ENCODE measurements at regions not wholly inside any gene's neighbourhood (a gene's known extent, or its start where the extent isn't known, plus 50 kb on each side); places are given as distances from the start of the nearest gene placed in this dataset.

DNA sequence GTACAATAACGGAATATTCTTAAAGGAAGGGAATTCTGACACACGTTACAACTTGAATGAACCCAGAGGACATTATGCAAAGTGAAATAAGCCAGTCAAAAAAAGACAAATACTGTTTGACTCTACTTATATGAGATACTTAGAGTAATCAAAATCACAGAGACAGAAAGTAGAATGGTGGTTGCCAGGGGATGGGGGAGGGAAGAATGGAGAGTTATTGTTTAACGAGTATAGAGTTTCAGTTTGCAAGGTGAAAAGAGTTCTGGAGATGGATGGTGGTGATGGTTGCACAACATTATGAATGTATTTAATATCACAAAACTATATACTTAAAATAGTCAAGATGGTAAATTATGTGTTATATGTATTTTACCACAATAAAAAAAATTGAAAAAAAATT lies 112.9 kb upstream of the ARHGEF3 start:
- no peak for DNase-seq (ENCODE audit: low spot score in 2 of 2)
- peak overlapping the region; percentile 80 for H3K4me3 Mint-ChIP-seq
- H3K36me3 Mint-ChIP-seq, result no peaks in the 10 kb centered on the region
- H3K9me3 Mint-ChIP-seq, result no peaks in the 10 kb centered on the region
- peaks cover 79% of the 10 kb centered on the region for H3K4me1 Mint-ChIP-seq
- no peak for ATAC-seq
- no peak overlapping the region for H3K27ac Mint-ChIP-seq

- no peaks in the 10 kb centered on the region for H3K36me3 Mint-ChIP-seq
- DNase-seq (ENCODE audit: low spot score in 2 of 2), result no peak
- H3K9me3 Mint-ChIP-seq, result no peaks in the 10 kb centered on the region
- ATAC-seq, result no peak
- H3K4me3 Mint-ChIP-seq, result no peak overlapping the region
- H3K27ac Mint-ChIP-seq, result no peak overlapping the region
- H3K4me1 Mint-ChIP-seq, result peaks cover 69% of the 10 kb centered on the region
Measured at GRCh38 chr3:56911363-56911762, 109.6 kb upstream of the ARHGEF3 start.

GRCh38 chr3:56909349-56909748 lies 107.6 kb upstream of the ARHGEF3 start:
- H3K36me3 Mint-ChIP-seq, result no peaks in the 10 kb centered on the region
- peaks cover 59% of the 10 kb centered on the region for H3K4me1 Mint-ChIP-seq
- H3K27ac Mint-ChIP-seq, result no peak overlapping the region

GRCh38 chr3:56908004-56908403 lies 106.3 kb upstream of the ARHGEF3 start:
- Mint-ChIP-seq H3K4me3 (no peak overlapping the region), H3K27ac (no peak overlapping the region), H3K9me3 (no peaks in the 10 kb centered on the region), H3K36me3 (no peaks in the 10 kb centered on the region), H3K4me1 (peaks cover 51% of the 10 kb centered on the region)
- DNase-seq (ENCODE audit: low spot score in 2 of 2) (no peak), ATAC-seq (no peak)

More at GRCh38 chr3:56909349-56909748, 107.6 kb upstream of the ARHGEF3 start:
- no peak for ATAC-seq
- H3K4me3 Mint-ChIP-seq, result no peak overlapping the region
- H3K9me3 Mint-ChIP-seq, result no peaks in the 10 kb centered on the region
- DNase-seq (ENCODE audit: low spot score in 2 of 2), result no peak

- no peak for DNase-seq (ENCODE audit: low spot score in 2 of 2)
- no peaks in the 10 kb centered on the region for H3K9me3 Mint-ChIP-seq
- H3K4me1 Mint-ChIP-seq, result peaks cover 56% of the 10 kb centered on the region
- H3K4me3 Mint-ChIP-seq, result no peak overlapping the region
- no peak overlapping the region for H3K27ac Mint-ChIP-seq
- ATAC-seq, result peak; percentile 57
- no peaks in the 10 kb centered on the region for H3K36me3 Mint-ChIP-seq
Measured at GRCh38 chr3:56904552-56905215, 102.9 kb upstream of the ARHGEF3 start.

DNA sequence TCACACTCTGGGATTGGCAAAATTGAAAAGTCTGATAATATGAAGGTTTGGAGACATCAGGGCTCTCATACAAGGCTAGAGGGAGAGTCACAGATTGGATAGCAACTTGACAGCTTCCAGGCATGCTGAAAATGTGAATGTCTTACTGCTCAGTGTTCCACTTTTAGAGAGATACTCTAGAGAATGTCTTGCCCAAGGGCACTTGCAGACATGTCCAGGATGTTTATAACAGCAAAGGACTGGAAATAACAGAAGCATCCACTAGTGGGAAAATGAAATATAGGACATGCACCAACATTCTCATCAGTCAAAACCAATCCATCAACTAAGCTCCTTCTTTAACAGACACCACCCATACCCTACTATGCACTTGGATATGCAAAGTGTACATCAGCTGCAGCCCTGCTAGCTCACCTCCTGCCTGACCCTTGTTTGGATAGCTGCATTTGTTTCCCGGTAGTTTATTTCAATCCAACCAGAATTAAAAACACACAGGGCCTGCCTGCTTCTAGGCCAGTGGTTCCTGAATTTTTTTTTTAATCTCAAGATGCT lies 101.6 kb upstream of the ARHGEF3 start:
- H3K36me3 Mint-ChIP-seq, result no peaks in the 10 kb centered on the region
- ATAC-seq (no peak), DNase-seq (ENCODE audit: low spot score in 2 of 2) (no peak)
- H3K9me3 Mint-ChIP-seq, result no peaks in the 10 kb centered on the region
- H3K4me1 Mint-ChIP-seq, result peaks cover 45% of the 10 kb centered on the region
- H3K27ac Mint-ChIP-seq, result no peak overlapping the region
- no peak overlapping the region for H3K4me3 Mint-ChIP-seq

DNA sequence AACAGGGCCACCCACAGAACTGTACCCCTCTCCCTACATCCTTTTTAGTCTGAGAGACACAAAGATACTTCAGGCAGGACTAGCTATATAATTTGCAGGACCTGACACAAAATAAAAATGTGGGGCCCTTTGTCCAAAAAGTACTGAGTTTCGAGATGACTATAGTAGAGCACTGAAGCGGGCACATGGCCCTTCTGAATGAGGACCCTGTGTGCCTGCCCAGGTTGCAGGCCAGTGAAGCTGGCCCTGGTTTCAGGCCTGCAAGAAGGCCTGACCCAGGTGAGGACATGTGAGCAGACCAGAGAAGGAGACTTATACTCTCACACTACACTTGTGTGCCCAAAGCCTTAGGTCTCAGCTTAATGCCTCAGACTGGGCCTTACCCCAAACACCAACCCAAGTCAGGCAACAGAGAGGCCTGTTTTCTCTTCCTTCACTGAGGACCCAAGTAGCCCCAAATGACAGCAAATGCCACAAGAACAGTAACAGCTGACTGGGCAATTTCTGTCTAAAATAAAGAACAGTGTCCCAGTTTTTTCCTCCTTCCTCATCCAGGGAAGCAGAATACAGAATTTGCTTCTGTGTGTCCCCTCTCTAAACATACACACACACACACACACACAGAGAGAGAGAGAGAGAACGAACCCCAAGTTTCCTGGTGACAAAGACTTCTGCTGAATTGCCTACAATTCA lies 100.9 kb upstream of the ARHGEF3 start:
- H3K4me3 Mint-ChIP-seq, result no peak overlapping the region
- no peak for DNase-seq (ENCODE audit: low spot score in 2 of 2)
- H3K4me1 Mint-ChIP-seq, result peaks cover 38% of the 10 kb centered on the region
- H3K36me3 Mint-ChIP-seq, result no peaks in the 10 kb centered on the region
- H3K27ac Mint-ChIP-seq, result no peak overlapping the region
- ATAC-seq, result no peak
- no peaks in the 10 kb centered on the region for H3K9me3 Mint-ChIP-seq

- no peak overlapping the region for H3K4me3 Mint-ChIP-seq
- DNase-seq (ENCODE audit: low spot score in 2 of 2), result no peak
- H3K36me3 Mint-ChIP-seq, result no peaks in the 10 kb centered on the region
- H3K4me1 Mint-ChIP-seq, result peaks cover 35% of the 10 kb centered on the region
- H3K9me3 Mint-ChIP-seq, result no peaks in the 10 kb centered on the region
- ATAC-seq, result no peak
- no peak overlapping the region for H3K27ac Mint-ChIP-seq
Measured at GRCh38 chr3:56900801-56901200, 99.1 kb upstream of the ARHGEF3 start.

- ATAC-seq (no peak), DNase-seq (ENCODE audit: low spot score in 2 of 2) (no peak)
- H3K4me3 Mint-ChIP-seq, result no peak overlapping the region
- H3K4me1 Mint-ChIP-seq, result peaks cover 32% of the 10 kb centered on the region
- no peaks in the 10 kb centered on the region for H3K36me3 Mint-ChIP-seq
- H3K9me3 Mint-ChIP-seq, result no peaks in the 10 kb centered on the region
- H3K27ac Mint-ChIP-seq, result no peak overlapping the region
Measured at GRCh38 chr3:56899851-56900250, 98.1 kb upstream of the ARHGEF3 start.

- ATAC-seq (no peak), DNase-seq (ENCODE audit: low spot score in 2 of 2) (no peak)
- Mint-ChIP-seq H3K4me1 (peaks cover 30% of the 10 kb centered on the region), H3K27ac (no peak overlapping the region), H3K4me3 (no peak overlapping the region), H3K36me3 (no peaks in the 10 kb centered on the region), H3K9me3 (no peaks in the 10 kb centered on the region)
Measured at GRCh38 chr3:56899078-56899477, 97.3 kb upstream of the ARHGEF3 start.

DNA sequence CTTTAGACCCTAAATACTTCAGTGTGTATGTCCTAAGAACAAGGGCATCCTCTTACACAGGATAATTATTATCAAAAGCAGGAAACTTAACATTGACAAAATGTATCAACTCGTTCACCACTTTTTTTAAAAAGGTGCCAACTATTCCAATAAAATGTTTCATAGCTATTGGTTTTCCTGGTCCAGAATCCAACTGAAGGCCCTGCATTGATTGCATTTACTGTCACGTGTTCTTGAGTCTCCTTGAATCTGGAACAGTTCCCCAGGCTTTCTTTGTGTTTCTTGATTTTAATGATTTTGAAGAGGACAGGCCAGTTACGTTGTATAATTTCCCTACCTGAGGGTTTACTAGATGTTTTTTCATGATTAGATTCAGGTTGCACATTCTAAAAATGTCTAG lies 94.6 kb upstream of the ARHGEF3 start:
- H3K4me3 Mint-ChIP-seq, result no peak overlapping the region
- ATAC-seq (no peak), DNase-seq (ENCODE audit: low spot score in 2 of 2) (no peak)
- H3K9me3 Mint-ChIP-seq, result no peaks in the 10 kb centered on the region
- peaks cover 17% of the 10 kb centered on the region for H3K4me1 Mint-ChIP-seq
- no peaks in the 10 kb centered on the region for H3K36me3 Mint-ChIP-seq
- no peak overlapping the region for H3K27ac Mint-ChIP-seq

- Mint-ChIP-seq H3K9me3 (no peaks in the 10 kb centered on the region), H3K36me3 (no peaks in the 10 kb centered on the region), H3K27ac (no peak overlapping the region), H3K4me3 (peak overlapping the region; percentile 10), H3K4me1 (peaks cover 17% of the 10 kb centered on the region)
- DNase-seq (ENCODE audit: low spot score in 2 of 2) (no peak), ATAC-seq (peak; percentile 74)
Measured at GRCh38 chr3:56894881-56895431, 93.2 kb upstream of the ARHGEF3 start.

DNA sequence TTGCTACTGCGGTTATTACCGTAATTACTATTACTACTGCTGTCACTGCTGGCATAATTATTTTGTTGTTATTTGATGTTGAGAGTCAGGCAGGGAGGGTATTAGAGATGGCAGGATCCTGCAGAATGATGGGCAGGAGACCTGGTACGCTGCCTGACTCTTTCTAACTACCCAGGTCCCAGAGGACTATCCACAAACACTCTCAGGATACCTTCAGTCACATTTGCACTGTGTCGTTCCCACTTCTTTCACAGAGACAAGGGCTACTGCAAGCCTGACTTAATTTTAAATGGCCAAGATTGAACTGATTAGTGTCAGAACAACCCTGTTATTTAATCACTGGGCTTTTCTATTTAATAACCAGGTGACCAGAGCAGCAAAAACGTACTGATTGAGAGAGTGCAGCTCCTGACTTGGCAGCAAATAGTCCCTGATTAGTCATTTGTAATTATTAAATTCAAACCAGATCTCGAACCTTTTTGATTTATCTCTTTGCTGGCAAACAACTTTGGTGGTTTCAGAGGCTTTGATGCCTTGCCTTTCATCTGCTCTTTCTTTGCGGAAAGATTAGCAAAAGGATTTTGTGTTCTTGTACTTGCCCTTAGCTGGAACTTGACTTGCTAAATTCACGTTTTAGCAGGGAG lies 88.8 kb upstream of the ARHGEF3 start:
- ATAC-seq, result no peak
- H3K27ac Mint-ChIP-seq, result no peak overlapping the region
- H3K36me3 Mint-ChIP-seq, result no peaks in the 10 kb centered on the region
- H3K4me1 Mint-ChIP-seq, result peaks cover 44% of the 10 kb centered on the region
- H3K9me3 Mint-ChIP-seq, result no peaks in the 10 kb centered on the region
- no peak overlapping the region for H3K4me3 Mint-ChIP-seq
- no peak for DNase-seq (ENCODE audit: low spot score in 2 of 2)

- Mint-ChIP-seq H3K27ac (no peak overlapping the region), H3K4me1 (peaks cover 48% of the 10 kb centered on the region), H3K9me3 (no peaks in the 10 kb centered on the region), H3K36me3 (no peaks in the 10 kb centered on the region), H3K4me3 (no peak overlapping the region)
- no peak for ATAC-seq
- no peak for DNase-seq (ENCODE audit: low spot score in 2 of 2)
Measured at GRCh38 chr3:56889131-56889530, 87.4 kb upstream of the ARHGEF3 start.

GRCh38 chr3:56887402-56888025 lies 85.8 kb upstream of the ARHGEF3 start:
- ATAC-seq, result peak; percentile 83

More at GRCh38 chr3:56887402-56888025, 85.8 kb upstream of the ARHGEF3 start:
- Mint-ChIP-seq H3K36me3 (no peaks in the 10 kb centered on the region), H3K4me3 (peak overlapping the region; percentile 59), H3K4me1 (peaks cover 48% of the 10 kb centered on the region), H3K9me3 (no peaks in the 10 kb centered on the region), H3K27ac (peak overlapping the region; percentile 58)
- DNase-seq (ENCODE audit: low spot score in 2 of 2), result no peak
